GM21423 (cell line): ENCODE measurements at regions not wholly inside any gene's neighbourhood (a gene's known extent, or its start where the extent isn't known, plus 50 kb on each side); places are given as distances from the start of the nearest gene placed in this dataset.

ENCODE experiments used
- ATAC-seq: cut with Tn5 transposase; IDR thresholded peaks from one replicate; pipeline ENCODE4 v1.9.1; 2021; ENCODE audit warnings: mild to moderate bottlenecking, moderate library complexity; ENCODE audit not compliant: unreplicated experiment

GRCh38 chr2:144163592-144163991 is 356.3 kb downstream of the ZEB2 start:
- ATAC-seq: no peak

DNA sequence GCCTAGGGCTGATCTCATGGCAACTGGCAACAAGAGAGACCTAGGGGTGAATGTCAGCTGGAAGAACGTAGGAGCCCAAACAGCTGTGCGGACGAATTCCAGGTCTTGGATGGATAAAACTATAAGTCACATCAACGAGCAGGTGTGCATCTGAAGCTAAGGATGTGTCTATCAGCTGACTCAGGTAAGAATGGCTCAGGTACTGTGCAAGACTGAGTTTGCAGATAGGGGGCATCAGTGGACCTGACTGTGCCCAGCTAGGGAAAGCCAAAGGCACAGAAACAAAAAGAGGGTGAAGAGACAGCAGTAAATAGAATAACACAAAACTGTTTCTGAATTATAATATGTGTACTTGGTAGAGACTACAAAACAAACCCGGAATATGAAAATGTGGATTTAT is 357.3 kb downstream of the ZEB2 start:
- no peak for ATAC-seq

GRCh38 chr2:144161061-144161460 is 358.9 kb downstream of the ZEB2 start:
- ATAC-seq: no peak

GRCh38 chr2:144159240-144159639 is 360.7 kb downstream of the ZEB2 start:
- no peak for ATAC-seq

DNA sequence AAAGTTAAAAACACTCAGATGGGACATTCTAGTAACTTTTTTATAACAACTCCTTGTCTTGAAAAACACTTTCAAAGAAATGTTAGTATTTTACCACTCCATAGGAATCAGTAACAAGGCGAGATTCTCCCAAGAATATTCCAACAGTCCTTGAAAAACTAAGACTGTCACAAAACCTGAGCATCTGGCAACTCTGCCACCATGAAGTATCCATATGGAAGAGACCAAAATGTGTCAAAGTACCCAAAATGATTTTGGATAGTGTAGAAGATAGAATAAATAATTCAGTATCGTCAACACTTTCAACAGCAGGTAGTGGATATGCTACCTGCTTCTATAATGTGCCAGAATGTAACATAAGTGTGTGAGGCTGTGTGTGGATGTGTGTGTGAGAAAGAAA is 361.8 kb downstream of the ZEB2 start:
- no peak for ATAC-seq

- no peak for ATAC-seq
Observed at GRCh38 chr2:144156736-144157640, 362.9 kb downstream of the ZEB2 start.

DNA sequence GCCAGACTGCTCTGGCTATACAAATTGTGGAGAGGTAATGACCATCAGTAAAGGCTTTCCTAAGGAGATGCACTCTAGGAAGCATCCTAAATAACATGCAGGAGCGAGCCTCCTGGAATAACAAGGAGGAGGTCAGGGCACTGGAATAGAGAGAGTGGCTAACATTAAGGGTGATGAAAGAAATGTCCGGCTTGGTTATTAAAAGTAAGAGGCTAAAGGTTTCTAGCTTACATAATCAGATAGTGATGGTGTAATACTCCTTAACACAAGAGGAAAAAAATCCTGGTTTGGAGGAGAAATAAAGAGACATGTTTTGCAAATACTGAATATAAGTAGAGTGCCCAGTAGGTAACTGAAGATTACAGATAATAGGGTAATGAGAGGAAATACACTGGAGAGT is 365.7 kb downstream of the ZEB2 start:
- no peak for ATAC-seq

GRCh38 chr2:144152817-144153271 is 367.1 kb downstream of the ZEB2 start:
- peak; percentile 69 for ATAC-seq

GRCh38 chr2:144151851-144152250 is 368.1 kb downstream of the ZEB2 start:
- no peak for ATAC-seq

DNA sequence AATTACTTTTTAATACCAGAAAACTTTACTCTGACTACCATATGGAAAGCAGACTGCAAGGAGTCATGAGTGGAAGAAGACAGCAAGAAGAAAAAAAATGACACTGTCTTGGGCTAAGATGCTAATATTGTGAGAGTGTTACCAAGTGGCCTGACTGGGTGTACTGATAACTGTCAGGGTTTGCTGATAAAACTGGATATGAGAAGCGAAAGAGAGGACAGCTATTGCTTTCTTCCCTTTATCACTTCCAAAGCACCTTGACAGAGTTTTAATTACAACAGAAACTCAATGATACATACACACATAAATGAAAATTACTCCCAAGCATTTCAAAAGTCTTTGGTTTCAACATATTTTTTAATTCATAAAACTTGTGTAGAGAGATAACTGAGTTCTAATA is 368.5 kb downstream of the ZEB2 start:
- no peak for ATAC-seq

DNA sequence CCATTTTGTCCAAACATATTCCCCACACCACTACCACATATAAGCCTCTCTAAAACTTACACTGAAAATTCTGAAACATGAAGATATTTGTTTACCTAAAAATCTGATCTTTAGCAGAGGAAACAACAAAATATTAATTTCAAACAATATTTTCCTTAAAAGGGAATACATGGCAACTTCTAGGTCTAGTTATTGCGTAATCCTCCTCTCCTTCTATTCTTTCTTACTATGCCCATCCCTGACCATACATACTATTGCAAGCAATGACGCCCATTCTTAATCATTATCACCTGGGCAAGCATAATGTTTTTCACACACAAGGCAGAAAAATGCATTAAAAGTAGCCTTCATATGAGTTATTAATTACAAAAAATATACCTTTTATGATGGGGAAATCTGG is 372.6 kb downstream of the ZEB2 start:
- no peak for ATAC-seq

GRCh38 chr2:144146876-144147275 is 373.0 kb downstream of the ZEB2 start:
- ATAC-seq: no peak

DNA sequence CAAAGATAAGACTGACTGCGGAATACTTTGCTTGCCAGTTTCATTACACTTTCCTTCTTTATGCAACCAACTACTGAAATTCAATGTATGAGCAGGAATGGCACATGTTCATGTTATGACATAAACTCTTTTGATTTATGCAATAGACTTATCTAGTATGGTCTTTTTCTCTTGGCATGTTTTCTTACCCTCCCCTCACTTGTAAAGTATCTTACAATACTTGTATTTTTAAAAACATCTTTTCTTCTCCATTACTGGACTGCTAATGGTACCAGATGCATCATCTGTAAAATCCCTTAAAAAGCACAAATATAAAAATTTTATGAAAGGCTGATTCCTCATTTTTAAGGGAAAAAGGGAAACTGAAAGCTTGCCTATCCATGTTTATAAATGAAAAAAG is 373.8 kb downstream of the ZEB2 start:
- ATAC-seq: no peak

GRCh38 chr2:144143294-144144151 is 376.4 kb downstream of the ZEB2 start:
- ATAC-seq: no peak

DNA sequence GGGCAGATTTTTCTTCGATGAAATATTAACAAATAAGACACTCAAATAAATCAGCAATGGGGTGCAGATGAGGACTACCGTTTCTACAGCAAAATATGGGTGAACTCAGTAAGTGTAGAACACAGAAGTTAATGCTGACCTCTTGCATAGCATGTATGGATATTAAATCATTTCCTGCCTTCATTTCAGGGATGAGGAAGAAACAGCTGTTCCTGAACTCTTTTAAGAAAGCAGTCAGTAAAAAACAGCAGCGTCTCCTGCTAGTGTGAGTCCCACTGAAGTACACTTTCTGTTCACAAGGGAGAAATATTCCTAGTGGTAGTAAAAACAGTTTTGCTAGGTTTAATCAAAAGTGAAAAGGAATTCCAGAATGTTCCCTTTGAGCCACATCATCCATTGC is 379.0 kb downstream of the ZEB2 start:
- no peak for ATAC-seq

DNA sequence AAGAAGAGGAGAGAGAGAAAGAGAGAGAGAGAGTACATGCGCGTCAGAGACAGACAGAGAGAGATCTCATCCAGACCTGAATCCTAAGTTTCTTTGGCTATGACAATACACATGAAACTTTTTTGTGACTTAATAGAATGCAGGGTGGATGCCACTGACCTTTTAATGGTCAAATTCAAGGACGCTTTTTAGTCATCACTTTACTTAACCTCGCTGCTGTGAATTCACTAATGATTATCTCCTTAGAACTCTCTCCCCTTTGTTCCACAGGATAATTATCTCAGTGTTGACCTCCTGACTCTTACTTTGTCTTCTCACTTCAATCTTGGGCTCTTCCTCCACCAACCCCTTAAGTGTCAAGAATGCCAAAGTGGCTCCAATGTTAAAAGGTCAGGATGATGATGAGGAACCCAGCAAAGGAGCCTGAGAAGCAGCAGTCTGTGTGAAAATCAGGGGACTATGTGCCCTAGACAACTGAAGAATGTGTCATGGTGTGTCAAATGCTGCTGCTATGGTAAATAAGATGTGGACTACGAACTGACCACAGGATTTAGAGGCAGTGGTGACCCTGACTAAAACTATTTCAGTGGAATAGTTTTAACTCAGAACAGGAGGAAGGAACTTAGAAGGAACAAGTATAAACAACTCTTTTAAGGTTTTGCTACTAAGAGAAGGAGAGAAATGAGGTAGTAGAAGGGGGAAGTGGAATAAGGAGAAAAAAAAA is 382.1 kb downstream of the ZEB2 start:
- no peak for ATAC-seq

DNA sequence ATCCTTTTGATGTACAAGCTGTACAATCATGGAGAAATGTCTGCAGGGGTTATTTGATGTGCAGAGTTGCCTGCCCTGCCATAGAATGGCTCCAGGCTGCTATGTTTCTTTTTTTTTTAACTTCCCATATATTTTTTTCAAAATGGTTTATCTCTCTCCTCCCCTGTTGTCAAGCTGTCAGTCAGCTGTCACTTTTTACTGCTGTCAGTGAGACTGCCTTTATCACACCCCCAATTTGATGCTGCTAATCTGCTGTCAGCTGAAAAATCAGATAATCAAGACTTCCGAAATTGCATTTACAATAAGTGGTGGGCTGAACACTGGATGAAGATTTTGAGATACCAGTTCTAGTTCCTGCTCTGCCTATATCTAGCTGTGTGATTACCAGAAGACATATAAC is 382.6 kb downstream of the ZEB2 start:
- ATAC-seq: no peak

GRCh38 chr2:144136297-144137010 is 383.5 kb downstream of the ZEB2 start:
- no peak for ATAC-seq

GRCh38 chr2:144133936-144134665 is 385.8 kb downstream of the ZEB2 start:
- ATAC-seq: no peak

DNA sequence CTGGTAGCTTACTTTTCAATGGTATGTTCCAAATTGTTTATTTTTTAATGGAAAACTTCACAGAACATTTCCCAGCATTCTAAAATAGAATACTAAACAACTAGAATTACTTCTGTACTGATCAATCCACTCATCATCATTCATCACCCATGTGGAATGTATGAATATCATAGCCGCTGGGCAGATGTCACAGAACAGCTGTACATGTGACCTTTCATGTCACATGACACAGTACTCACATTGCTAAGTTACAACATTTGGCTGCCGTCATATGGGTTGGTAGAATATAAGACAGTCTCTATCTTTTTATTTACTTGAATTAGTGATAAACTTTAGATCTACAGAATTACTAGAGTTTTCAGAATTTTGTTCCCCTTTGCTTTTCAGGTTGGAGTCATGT is 387.6 kb downstream of the ZEB2 start:
- ATAC-seq: no peak
